ENCODE measurements at regions not wholly inside any gene's neighbourhood (a gene's known extent, or its start where the extent isn't known, plus 50 kb on each side); places are given as distances from the start of the nearest gene placed in this dataset.

GRCh38 chr4:57554556-57555092, 444.4 kb upstream of the IGFBP7 start:
- no peak for TF ChIP-seq JUNB (IDR thresholded peaks at IDR 0.05; ENCODE audit: unreplicated experiment)
- TF ChIP-seq EZH2phosphoT487 (IDR thresholded peaks at IDR 0.05; ENCODE audit: unreplicated experiment) = no peak
- TF ChIP-seq ETS1 (IDR thresholded peaks at IDR 0.05) = no peak
- TF ChIP-seq ZNF331 (CRISPR knock-in tag; IDR thresholded peaks at IDR 0.05; ENCODE audit: low read depth) = no peak
- no peak for TF ChIP-seq NANOG (IDR thresholded peaks at IDR 0.05; ENCODE audit: borderline replicate concordance)
- TF ChIP-seq ZNF114 (CRISPR knock-in tag; IDR thresholded peaks at IDR 0.05) = no peak
- TF ChIP-seq, protein P1, sequence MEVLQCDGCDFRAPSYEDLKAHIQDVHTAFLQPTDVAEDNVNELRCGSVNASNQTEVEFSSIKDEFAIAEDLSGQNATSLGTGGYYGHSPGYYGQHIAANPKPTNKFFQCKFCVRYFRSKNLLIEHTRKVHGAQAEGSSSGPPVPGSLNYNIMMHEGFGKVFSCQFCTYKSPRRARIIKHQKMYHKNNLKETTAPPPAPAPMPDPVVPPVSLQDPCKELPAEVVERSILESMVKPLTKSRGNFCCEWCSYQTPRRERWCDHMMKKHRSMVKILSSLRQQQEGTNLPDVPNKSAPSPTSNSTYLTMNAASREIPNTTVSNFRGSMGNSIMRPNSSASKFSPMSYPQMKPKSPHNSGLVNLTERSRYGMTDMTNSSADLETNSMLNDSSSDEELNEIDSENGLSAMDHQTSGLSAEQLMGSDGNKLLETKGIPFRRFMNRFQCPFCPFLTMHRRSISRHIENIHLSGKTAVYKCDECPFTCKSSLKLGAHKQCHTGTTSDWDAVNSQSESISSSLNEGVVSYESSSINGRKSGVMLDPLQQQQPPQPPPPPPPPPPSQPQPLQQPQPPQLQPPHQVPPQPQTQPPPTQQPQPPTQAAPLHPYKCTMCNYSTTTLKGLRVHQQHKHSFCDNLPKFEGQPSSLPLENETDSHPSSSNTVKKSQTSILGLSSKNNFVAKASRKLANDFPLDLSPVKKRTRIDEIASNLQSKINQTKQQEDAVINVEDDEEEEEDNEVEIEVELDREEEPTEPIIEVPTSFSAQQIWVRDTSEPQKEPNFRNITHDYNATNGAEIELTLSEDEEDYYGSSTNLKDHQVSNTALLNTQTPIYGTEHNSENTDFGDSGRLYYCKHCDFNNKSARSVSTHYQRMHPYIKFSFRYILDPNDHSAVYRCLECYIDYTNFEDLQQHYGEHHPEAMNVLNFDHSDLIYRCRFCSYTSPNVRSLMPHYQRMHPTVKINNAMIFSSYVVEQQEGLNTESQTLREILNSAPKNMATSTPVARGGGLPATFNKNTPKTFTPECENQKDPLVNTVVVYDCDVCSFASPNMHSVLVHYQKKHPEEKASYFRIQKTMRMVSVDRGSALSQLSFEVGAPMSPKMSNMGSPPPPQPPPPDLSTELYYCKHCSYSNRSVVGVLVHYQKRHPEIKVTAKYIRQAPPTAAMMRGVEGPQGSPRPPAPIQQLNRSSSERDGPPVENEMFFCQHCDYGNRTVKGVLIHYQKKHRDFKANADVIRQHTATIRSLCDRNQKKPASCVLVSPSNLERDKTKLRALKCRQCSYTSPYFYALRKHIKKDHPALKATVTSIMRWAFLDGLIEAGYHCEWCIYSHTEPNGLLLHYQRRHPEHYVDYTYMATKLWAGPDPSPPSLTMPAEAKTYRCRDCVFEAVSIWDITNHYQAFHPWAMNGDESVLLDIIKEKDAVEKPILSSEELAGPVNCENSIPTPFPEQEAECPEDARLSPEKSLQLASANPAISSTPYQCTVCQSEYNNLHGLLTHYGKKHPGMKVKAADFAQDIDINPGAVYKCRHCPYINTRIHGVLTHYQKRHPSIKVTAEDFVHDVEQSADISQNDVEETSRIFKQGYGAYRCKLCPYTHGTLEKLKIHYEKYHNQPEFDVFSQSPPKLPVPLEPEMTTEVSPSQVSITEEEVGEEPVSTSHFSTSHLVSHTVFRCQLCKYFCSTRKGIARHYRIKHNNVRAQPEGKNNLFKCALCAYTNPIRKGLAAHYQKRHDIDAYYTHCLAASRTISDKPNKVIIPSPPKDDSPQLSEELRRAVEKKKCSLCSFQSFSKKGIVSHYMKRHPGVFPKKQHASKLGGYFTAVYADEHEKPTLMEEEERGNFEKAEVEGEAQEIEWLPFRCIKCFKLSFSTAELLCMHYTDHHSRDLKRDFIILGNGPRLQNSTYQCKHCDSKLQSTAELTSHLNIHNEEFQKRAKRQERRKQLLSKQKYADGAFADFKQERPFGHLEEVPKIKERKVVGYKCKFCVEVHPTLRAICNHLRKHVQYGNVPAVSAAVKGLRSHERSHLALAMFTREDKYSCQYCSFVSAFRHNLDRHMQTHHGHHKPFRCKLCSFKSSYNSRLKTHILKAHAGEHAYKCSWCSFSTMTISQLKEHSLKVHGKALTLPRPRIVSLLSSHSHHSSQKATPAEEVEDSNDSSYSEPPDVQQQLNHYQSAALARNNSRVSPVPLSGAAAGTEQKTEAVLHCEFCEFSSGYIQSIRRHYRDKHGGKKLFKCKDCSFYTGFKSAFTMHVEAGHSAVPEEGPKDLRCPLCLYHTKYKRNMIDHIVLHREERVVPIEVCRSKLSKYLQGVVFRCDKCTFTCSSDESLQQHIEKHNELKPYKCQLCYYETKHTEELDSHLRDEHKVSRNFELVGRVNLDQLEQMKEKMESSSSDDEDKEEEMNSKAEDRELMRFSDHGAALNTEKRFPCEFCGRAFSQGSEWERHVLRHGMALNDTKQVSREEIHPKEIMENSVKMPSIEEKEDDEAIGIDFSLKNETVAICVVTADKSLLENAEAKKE (CRISPR knock-in tag; IDR thresholded peaks at IDR 0.05) = no peak
- TF ChIP-seq STAT1 (IDR thresholded peaks at IDR 0.05; ENCODE audit: unreplicated experiment) = no peak
- no peak for TF ChIP-seq CREB1 (CRISPR knock-in tag; IDR thresholded peaks at IDR 0.05; ENCODE audit: low read depth)
- TF ChIP-seq CTCF (conservative IDR thresholded peaks at IDR 0.05; ENCODE audit: low read depth in 2 of 2) = no peak
- no peak for DNase-seq (ENCODE audit: low spot score)
- Mint-ChIP-seq H3K4me1 (no peaks in the 10 kb centered on the region), H3K4me3 (no peak overlapping the region), H3K27ac (no peak overlapping the region), H3K36me3 (ENCODE audit: low read depth) (no peaks in the 10 kb centered on the region), H3K9me3 (peaks cover 10% of the 10 kb centered on the region; the same call in 1 of the 3 replicates), H3K27me3 (ENCODE audit: insufficient read depth, low read depth, poor library complexity) (no peaks in the 10 kb centered on the region)
- Histone ChIP-seq H3K36me3 (ENCODE audit: insufficient read depth) (no peaks in the 10 kb centered on the region), H3K27ac (ENCODE audit: low read depth) (no peak overlapping the region), H3F3A (replicated peaks; ENCODE audit: low read depth) (no peaks in the 10 kb centered on the region), H3K9me2 (ENCODE audit: insufficient read depth) (no peaks in the 10 kb centered on the region), H3K4me2 (no peak overlapping the region), H4K20me1 (replicated peaks; ENCODE audit: insufficient read depth) (no peaks in the 10 kb centered on the region), H2AFZ (no peak overlapping the region), H3K4me3 (no peak overlapping the region), H3K79me2 (replicated peaks; ENCODE audit: insufficient read depth) (no peaks in the 10 kb centered on the region), H3K4me1 (ENCODE audit: insufficient read depth) (no peaks in the 10 kb centered on the region), H3K27me3 (ENCODE audit: insufficient read depth) (no peaks in the 10 kb centered on the region)
- ATAC-seq = no peak

Data from GM23338 (cell line).